GM19324 (cell line): ENCODE measurements at regions not wholly inside any gene's neighbourhood (a gene's known extent, or its start where the extent isn't known, plus 50 kb on each side); places are given as distances from the start of the nearest gene placed in this dataset.

Source experiments
- ATAC-seq: cut with Tn5 transposase; IDR thresholded peaks from one replicate; pipeline ENCODE4 v1.9.1; 2021; ENCODE audit warnings: mild to moderate bottlenecking, moderate library complexity; ENCODE audit not compliant: unreplicated experiment, low FRiP score

GRCh38 chr17:15112846-15113617 lies 152.1 kb downstream of the PMP22 start:
- no peak for ATAC-seq

GRCh38 chr17:15109608-15110007 lies 155.5 kb downstream of the PMP22 start:
- ATAC-seq, result no peak

GRCh38 chr17:15108992-15109391 lies 156.1 kb downstream of the PMP22 start:
- no peak for ATAC-seq

- no peak for ATAC-seq
Observed at GRCh38 chr17:15106540-15106939, 158.6 kb downstream of the PMP22 start.

- no peak for ATAC-seq
Observed at GRCh38 chr17:15103785-15104184, 161.3 kb downstream of the PMP22 start.

- no peak for ATAC-seq
Observed at GRCh38 chr17:15101175-15101574, 164.0 kb downstream of the PMP22 start.

GRCh38 chr17:15096511-15096910 lies 168.6 kb downstream of the PMP22 start:
- no peak for ATAC-seq

- no peak for ATAC-seq
Observed at GRCh38 chr17:15095935-15096334, 169.2 kb downstream of the PMP22 start.

GRCh38 chr17:15092762-15093161 lies 172.4 kb downstream of the PMP22 start:
- ATAC-seq, result no peak

- no peak for ATAC-seq
Observed at GRCh38 chr17:15092261-15092660, 172.9 kb downstream of the PMP22 start.

GRCh38 chr17:15091825-15092224 lies 173.3 kb downstream of the PMP22 start:
- ATAC-seq, result no peak

GRCh38 chr17:15090533-15090932 lies 174.6 kb downstream of the PMP22 start:
- no peak for ATAC-seq

- ATAC-seq, result no peak
Observed at GRCh38 chr17:15087946-15088345, 177.2 kb downstream of the PMP22 start.

- ATAC-seq, result no peak
Observed at GRCh38 chr17:15086776-15087295, 178.3 kb downstream of the PMP22 start.

GRCh38 chr17:15085890-15086677 lies 179.0 kb downstream of the PMP22 start:
- ATAC-seq, result no peak

- ATAC-seq, result no peak
Observed at GRCh38 chr17:15083225-15083624, 181.9 kb downstream of the PMP22 start.

- ATAC-seq, result no peak
Observed at GRCh38 chr17:15081008-15081407, 184.1 kb downstream of the PMP22 start.

- no peak for ATAC-seq
Observed at GRCh38 chr17:15078570-15078969, 186.6 kb downstream of the PMP22 start.

- no peak for ATAC-seq
Observed at GRCh38 chr17:15076991-15077663, 188.0 kb downstream of the PMP22 start.

- no peak for ATAC-seq
Observed at GRCh38 chr17:15051933-15052332, 213.2 kb downstream of the PMP22 start.

GRCh38 chr17:15049795-15050160 lies 215.3 kb downstream of the PMP22 start:
- no peak for ATAC-seq
